Epithelial cell of proximal tubule (primary cell): ENCODE measurements at regions not wholly inside any gene's neighbourhood (a gene's known extent, or its start where the extent isn't known, plus 50 kb on each side); places are given as distances from the start of the nearest gene placed in this dataset.

Experiments used
- DNase-seq: peaks from one replicate; pipeline ENCODE4 v3.0.0-alpha.2; 2011; ENCODE audit warnings: low read depth
- H3K4me3 ChIP-seq: 2 replicates; pipeline ENCODE4 v1.5.1; 2011; ENCODE audit warnings: low read depth, mild to moderate bottlenecking, low read length
- CTCF ChIP-seq: conservative IDR thresholded peaks from 2 replicates; pipeline ENCODE4 v1.5.1; 2012; ENCODE audit warnings: low read depth, mild to moderate bottlenecking, low read length

- no peak overlapping the region for H3K4me3 ChIP-seq
- DNase-seq = no peak
- TF ChIP-seq CTCF = no peak
These were observed 71.0 kb upstream of the HMHB1 start for GRCh38 chr5:143740956-143741355.

- no peak overlapping the region for H3K4me3 ChIP-seq
- no peak for DNase-seq
- TF ChIP-seq CTCF = no peak
These were observed 72.2 kb upstream of the HMHB1 start for GRCh38 chr5:143739746-143740145.

GRCh38 chr5:143738417-143739401 lies 73.3 kb upstream of the HMHB1 start:
- DNase-seq = peak; percentile 37
- no peak for TF ChIP-seq CTCF
- no peak overlapping the region for H3K4me3 ChIP-seq

GRCh38 chr5:143737062-143737461 lies 74.9 kb upstream of the HMHB1 start:
- no peak for TF ChIP-seq CTCF
- no peak overlapping the region for H3K4me3 ChIP-seq
- no peak for DNase-seq

GRCh38 chr5:143734456-143734780 lies 77.5 kb upstream of the HMHB1 start:
- no peak overlapping the region for H3K4me3 ChIP-seq
- DNase-seq = no peak
- no peak for TF ChIP-seq CTCF

- TF ChIP-seq CTCF = no peak
- DNase-seq = no peak
- no peak overlapping the region for H3K4me3 ChIP-seq
These were observed 78.1 kb upstream of the HMHB1 start for GRCh38 chr5:143733665-143734455.

- TF ChIP-seq CTCF = no peak
- H3K4me3 ChIP-seq = no peak overlapping the region
- DNase-seq = no peak
These were observed 79.6 kb upstream of the HMHB1 start for GRCh38 chr5:143732402-143732801.
